Body of pancreas (tissue), 4 donors: ENCODE measurements at regions not wholly inside any gene's neighbourhood (a gene's known extent, or its start where the extent isn't known, plus 50 kb on each side); places are given as distances from the start of the nearest gene placed in this dataset.

ENCODE experiments used
- CTCF ChIP-seq, 7 experiments: fragments of 450-650 bp in 4 of 7; fragments of 200-600 bp in 3 of 7; sonication (generic) in 3 of 7; IDR thresholded peaks; one replicate each; pipeline ENCODE4 v1.5.1; 2016 to 2019; ENCODE audit warnings: antibody characterized with exemption in 7 of 7
- POLR2A ChIP-seq, 3 donors: fragments of 450-650 bp; IDR thresholded peaks; one replicate each; pipeline ENCODE4 v1.6.1; 2016; ENCODE audit warnings: antibody characterized with exemption in 3 of 3, mild to moderate bottlenecking in 2 of 3

- TF ChIP-seq CTCF (IDR thresholded peaks at IDR 0.05) (no peak), POLR2A (IDR thresholded peaks at IDR 0.05) (no peak)
Measured at GRCh38 chr10:130878131-130878530, 433.4 kb downstream of the TCERG1L start.
